Gastroesophageal sphincter (tissue), 3 donors: ENCODE measurements at regions not wholly inside any gene's neighbourhood (a gene's known extent, or its start where the extent isn't known, plus 50 kb on each side); places are given as distances from the start of the nearest gene placed in this dataset.

ENCODE experiments used
- CTCF ChIP-seq, 4 experiments: fragments of 200-600 bp in 2 of 4; fragments of 450-650 bp in 2 of 4; sonication (generic) in 1 of 4; IDR thresholded peaks; one replicate each; pipeline ENCODE4 v1.5.1; 2017 to 2019; ENCODE audit warnings: antibody characterized with exemption in 4 of 4, mild to moderate bottlenecking in 2 of 4, moderate library complexity in 2 of 4
- POLR2A ChIP-seq, 2 donors: fragments of 450-650 bp; IDR thresholded peaks; one replicate each; pipeline ENCODE4 v1.6.1; 2017; ENCODE audit warnings: antibody characterized with exemption in 2 of 2, mild to moderate bottlenecking in 2 of 2, moderate library complexity in 1 of 2
- POLR2AphosphoS5 ChIP-seq: sonication (generic); formaldehyde crosslinking; IDR thresholded peaks from one replicate; pipeline ENCODE4 v1.6.1; 2017; ENCODE audit warnings: antibody characterized with exemption

DNA sequence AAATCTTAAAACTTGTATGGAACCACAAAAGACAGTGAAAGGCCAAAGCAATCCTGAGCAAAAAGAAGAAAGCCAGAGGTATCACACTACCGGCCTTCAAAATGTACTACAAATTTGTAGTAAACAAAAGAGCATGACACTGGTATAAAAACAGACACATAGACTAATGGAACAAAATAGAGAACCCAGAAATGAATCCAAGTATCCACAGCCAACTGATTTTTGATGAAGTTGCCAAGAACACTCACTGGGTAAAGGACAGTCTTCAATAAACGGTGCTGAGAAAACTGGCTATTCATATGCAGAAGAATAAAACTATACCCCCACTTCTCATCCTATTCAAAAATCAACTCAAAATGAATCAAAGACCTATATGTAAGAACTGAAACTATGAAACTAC lies 390.1 kb downstream of the PRELID2 start:
- TF ChIP-seq CTCF (IDR thresholded peaks at IDR 0.05) (no peak), POLR2AphosphoS5 (no peak), POLR2A (IDR thresholded peaks at IDR 0.05) (no peak)
